HG03565 (cell line): ENCODE measurements at regions not wholly inside any gene's neighbourhood (a gene's known extent, or its start where the extent isn't known, plus 50 kb on each side); places are given as distances from the start of the nearest gene placed in this dataset.

Experiments
- ATAC-seq: cut with Tn5 transposase; IDR thresholded peaks from one replicate; pipeline ENCODE4 v1.9.1; 2021; ENCODE audit warnings: mild to moderate bottlenecking, moderate library complexity; ENCODE audit not compliant: unreplicated experiment

- ATAC-seq, result no peak
Measured at GRCh38 chr13:78239714-78240113, 321.1 kb upstream of the EDNRB start.

DNA sequence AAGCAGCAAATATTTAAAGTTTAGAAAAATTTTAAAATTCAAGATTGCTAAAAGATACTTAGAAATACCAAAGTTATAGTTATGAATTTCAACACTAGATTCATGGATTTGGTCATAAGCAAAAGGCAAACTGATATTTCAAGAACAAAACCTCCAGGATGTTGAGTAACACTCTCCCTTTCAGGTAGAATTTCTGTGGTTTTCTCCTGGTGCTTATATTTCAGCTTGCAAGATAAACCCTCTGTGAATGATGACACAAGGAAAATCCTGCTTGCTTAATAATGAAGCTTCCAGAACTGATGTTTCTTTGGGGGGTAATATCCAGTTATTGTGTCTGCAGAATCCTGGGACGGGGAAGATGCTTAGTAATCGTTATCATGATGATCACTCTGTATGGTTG, 320.3 kb upstream of the EDNRB start:
- ATAC-seq, result no peak

DNA sequence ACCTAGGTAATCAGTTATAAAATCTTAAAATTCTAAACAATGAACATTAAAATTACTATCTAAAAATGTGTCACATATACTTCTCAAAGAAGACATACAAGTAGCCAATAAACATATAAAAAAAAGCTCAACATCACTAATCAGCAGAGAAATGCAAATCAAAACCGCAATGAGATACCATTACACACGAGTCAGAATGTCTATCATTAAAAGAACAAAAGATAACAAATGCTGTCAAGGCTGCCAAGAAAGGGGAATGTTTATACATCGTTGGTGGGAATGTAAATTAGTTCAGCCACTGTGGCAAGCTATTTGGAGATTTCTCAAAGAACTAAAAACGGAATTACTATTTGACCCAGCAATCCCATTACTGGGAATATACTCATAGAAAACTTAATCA, 310.3 kb upstream of the EDNRB start:
- no peak for ATAC-seq

DNA sequence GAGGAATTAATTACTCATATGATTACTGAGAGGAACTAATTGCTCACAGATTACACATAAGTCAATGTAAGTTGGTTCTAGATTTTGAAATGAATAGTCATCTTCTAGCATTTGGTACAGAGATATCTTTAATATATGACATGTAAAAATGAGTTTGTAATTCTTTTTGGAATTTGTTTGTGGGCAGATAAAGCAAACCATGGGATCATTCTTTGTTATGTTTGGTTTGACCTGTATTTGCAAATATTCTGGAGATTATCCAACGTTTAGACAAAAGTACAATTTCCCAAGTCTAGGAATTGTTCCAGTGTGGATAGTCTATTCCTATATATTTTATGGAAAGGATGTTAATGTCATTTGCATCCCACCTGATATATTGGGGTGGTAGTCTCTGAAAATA, 309.6 kb upstream of the EDNRB start:
- ATAC-seq, result no peak

- ATAC-seq, result no peak
Measured at GRCh38 chr13:78227709-78228108, 309.1 kb upstream of the EDNRB start.

- no peak for ATAC-seq
Measured at GRCh38 chr13:78215458-78216108, 297.0 kb upstream of the EDNRB start.

GRCh38 chr13:78201411-78201810, 282.8 kb upstream of the EDNRB start:
- ATAC-seq, result peak; percentile 75

- ATAC-seq, result no peak
Measured at GRCh38 chr13:78198821-78199220, 280.2 kb upstream of the EDNRB start.

GRCh38 chr13:78198419-78198818, 279.8 kb upstream of the EDNRB start:
- ATAC-seq, result no peak

- ATAC-seq, result no peak
Measured at GRCh38 chr13:78197231-78197630, 278.6 kb upstream of the EDNRB start.

DNA sequence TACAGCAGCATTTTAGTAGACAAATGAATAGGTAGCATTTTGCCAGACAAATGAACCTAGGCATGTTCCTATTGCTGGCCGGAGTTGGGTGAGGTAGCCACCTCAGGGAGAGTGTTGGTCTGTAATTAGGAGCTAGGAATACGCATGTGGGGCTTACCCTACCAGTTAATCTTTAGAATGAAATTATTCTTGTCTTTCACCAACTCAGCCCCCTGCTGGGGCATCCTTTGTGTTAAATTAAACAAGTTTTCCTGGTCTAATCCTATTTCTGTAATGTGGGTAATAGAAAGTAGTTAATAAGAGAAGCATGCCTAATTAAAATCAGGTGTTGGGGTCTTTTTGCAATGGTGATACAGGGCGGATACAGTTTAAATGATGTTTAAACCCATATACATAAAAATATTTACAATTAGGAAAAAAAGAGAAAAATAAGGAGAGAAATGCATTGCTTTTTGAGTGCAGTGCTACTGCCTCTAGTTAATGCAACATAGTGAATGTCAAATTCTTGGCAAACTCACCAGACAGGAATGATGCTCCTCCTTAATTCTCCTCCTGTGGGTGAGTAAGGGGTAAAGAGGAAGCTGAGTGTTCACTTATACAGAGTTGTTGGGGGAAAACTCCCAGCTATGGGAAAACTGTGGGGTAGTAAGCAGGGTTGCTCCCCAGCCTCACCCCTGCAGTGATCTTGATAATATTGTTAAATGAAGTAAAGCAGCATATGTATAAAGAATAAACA, 276.4 kb upstream of the EDNRB start:
- no peak for ATAC-seq

GRCh38 chr13:78193846-78194245, 275.2 kb upstream of the EDNRB start:
- peak; percentile 62 for ATAC-seq

- ATAC-seq, result no peak
Measured at GRCh38 chr13:78192716-78193115, 274.1 kb upstream of the EDNRB start.

DNA sequence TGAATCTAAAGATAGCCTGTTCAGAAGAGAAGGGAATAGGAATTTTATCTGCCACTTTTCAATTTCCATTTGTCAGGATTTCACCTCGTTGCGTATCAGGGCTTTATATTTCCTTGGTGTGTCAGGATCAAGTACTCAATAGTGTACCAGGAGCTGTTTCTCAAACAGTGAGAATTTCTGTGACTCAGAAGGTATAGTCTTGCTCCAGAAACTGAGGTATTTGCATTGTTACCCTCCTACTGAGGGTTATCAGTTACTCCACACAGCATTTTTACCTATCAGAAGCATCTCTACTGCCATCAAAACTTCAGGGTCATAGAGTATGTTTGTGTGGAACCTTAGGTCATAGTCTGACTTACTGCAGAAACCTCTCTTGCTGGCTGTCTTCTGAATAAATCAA, 271.7 kb upstream of the EDNRB start:
- no peak for ATAC-seq

GRCh38 chr13:78187781-78188180, 269.1 kb upstream of the EDNRB start:
- no peak for ATAC-seq

GRCh38 chr13:78185700-78186099, 267.1 kb upstream of the EDNRB start:
- ATAC-seq, result no peak

DNA sequence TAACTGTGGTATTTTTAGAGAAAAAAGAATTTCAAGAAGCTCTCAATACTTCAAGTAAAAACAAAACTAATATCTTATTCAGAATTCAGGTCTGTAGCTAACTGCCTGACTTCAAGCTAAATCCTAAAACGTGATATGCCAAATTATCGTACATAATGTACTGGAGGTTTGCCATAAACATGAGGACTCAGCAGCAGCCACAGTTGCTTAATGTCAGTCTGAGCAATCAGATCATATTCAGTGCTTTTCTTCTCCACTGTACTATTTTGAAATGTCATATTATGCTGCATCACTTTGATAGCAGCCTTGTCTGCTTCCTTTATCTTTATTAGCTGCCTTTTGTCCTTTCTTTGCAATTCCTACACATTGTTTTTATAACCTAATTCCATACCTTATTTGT, 265.1 kb upstream of the EDNRB start:
- no peak for ATAC-seq

DNA sequence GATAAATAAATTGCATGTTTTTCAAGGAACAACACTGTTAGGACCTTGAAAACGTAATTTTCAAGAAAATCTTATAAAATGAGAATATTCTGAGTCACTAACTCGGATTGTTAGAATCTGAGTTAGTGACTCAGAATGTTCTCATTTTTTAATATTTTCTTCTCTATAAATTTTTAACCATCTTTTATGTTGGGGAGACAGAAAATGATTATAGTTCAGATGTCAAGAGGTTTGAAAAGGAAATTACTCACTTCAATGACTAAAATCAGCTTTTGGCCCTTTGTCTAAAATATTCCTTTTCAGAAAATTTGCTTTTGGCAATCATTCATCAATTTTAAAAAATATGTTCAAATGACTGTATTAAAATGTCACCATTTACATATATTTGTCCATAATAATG, 264.2 kb upstream of the EDNRB start:
- ATAC-seq, result no peak

DNA sequence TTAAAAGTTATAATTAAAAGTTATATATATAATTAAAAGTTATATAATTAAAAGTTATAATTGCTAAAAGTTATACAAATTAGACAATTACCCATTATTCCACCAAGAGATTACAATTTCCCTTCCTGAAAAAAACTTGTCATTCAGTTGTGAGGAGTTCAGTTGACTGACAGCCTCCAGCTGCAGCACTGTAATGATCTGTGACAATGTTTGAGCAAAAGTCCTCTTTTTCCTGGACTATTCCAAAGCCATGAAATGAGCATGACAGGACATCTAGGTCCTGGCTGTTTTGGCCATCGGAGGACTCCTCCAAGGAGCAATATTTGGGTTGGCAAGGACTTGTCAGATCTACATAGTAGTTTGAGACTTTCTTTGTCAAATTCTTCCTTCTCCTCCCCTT, 258.7 kb upstream of the EDNRB start:
- ATAC-seq, result no peak

GRCh38 chr13:78176880-78177279, 258.2 kb upstream of the EDNRB start:
- no peak for ATAC-seq

DNA sequence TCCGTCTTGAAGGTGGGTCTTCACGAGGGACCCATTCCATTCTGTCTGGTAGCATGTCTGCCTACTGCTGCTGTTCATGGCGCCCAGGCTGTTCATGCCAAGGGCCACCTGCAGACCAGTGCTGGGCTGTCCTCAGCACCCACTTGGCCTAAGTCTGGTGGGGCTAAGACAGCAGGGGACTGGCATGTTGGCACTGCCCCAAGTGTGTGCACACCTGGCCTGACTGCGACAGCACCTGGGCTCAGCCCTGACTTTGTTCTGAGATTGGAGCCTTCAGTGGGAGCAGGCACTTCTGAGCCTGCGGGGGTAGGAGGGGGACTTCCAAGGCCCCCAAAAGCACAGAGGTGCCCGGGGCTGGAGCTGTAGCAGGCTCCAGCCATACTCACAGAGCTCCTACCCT, 250.8 kb upstream of the EDNRB start:
- no peak for ATAC-seq

GRCh38 chr13:78168981-78169380, 250.3 kb upstream of the EDNRB start:
- no peak for ATAC-seq

DNA sequence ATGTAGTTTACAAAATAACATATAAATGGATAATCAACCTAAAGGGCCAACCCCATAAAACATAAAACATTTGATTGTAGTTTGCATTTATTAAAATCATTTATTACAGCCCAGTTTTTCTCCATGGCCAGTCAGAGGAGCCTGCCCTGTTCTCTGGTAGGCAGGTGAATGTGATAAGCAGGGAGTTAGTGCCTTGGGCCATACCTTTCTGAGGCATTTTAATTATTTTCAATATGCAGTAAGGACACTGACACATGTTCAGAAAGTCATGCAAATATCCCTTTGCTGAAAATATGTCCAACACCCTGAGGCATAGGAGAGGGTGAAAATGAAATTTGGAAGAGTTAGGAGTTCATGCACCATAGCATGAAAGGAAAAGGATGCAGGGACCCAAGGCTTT, 242.6 kb upstream of the EDNRB start:
- no peak for ATAC-seq
